GM12892 (cell line): ENCODE measurements at regions not wholly inside any gene's neighbourhood (a gene's known extent, or its start where the extent isn't known, plus 50 kb on each side); places are given as distances from the start of the nearest gene placed in this dataset.

Experiments used
- DNase-seq: peaks from one replicate; pipeline ENCODE4 v3.0.0; 2011; ENCODE audit not compliant: insufficient read length
- FAIRE-seq: peaks from 2 replicates; lab custom pipeline; 2011; peaks lifted over from hg19 to GRCh38; lab: Jason Lieb, UNC
- POLR2A ChIP-seq: IDR thresholded peaks from 2 replicates; pipeline ENCODE4 v1.6.1; 2011; ENCODE audit warnings: low read depth, low read length, control low read depth
- POLR2AphosphoS5 ChIP-seq: IDR thresholded peaks from 2 replicates; pipeline ENCODE4 v1.6.1; 2011; ENCODE audit warnings: low read depth, low read length, control low read depth
- TAF1 ChIP-seq: IDR thresholded peaks from 2 replicates; pipeline ENCODE4 v1.6.1; 2011; ENCODE audit warnings: low read depth, mild to moderate bottlenecking, control low read depth, low read length, borderline replicate concordance

DNA sequence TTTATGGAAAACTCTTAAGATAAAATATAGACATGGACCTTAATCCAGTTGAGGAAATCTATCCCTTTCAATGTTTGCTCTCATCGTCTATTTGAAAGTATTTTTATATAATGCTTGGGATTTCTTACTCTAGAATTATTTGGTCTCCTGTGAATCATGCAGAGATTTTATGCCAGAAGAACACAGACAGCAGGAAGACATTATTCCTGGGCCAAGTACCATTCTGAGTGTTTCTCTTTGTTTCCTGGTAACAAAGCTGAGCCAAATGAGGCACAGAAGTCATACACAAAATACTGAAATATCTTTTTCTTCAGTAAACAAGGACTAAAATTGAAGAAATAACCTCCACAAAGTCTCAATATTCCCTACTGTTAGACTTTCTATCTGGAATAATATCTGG is 538.2 kb upstream of the EYS start:
- no peak for DNase-seq
- no peak for FAIRE-seq

DNA sequence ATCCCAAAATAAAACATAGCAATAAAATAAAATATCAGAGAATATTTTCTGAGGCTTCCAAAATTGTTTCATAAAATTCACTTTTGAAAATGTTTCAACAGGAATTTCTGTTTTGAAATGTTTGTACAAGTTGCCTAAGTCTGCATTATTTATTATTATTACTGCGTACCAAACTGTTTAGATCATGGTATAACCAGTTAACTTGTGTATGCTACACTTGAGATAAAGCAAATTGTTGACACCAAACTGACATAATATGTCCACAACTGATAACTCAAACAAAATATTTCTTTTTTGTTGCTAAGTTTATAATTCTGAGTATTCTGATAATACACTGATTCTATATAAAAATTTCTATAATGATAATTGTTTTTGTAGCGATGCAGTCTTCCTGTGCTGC is 531.8 kb upstream of the EYS start:
- no peak for DNase-seq
- no peak for FAIRE-seq
- TF ChIP-seq TAF1: no peak
- TF ChIP-seq POLR2AphosphoS5: no peak
- TF ChIP-seq POLR2A: no peak

More for the DNA sequence above, 538.2 kb upstream of the EYS start:
- no peak for TF ChIP-seq POLR2AphosphoS5
- no peak for TF ChIP-seq TAF1
- TF ChIP-seq POLR2A: no peak

DNA sequence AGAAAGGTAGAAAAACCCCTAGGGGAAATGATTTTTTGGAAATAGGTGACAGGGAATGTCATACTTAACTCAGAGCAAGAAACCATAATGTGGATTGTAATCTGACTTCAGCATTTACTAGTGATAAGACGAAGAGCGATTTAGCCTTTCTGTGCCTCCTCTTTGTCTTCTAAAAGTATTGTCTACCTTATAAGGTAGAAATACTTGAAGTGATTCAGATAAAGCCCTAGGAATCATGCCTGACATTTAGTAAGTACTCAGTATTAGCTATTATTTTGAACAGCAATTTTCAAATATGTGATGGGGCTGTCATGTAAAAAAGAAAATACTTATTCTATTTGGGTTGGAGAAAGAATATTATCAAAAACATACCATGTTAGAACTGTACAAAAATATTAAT is 525.9 kb upstream of the EYS start:
- no peak for FAIRE-seq
- TF ChIP-seq POLR2AphosphoS5 (no peak), TAF1 (no peak), POLR2A (no peak)

DNA sequence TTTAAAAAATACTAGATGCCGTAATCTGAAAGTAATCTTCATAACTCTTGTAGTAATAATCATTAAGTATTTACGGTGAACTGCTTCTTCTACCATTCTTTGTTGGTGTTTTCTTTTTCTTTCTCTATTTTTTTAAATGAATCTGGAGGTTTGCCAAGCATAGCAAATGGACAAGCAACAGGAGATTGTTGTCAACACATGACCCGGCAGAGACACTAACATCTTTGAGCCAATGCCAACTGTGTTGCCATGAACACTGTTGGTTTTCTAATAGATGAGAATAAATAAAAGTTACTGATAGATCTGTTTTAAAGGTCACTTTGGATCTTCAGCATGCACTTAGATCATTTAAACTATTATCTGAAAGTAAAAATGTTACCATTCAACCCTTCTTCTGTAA is 523.6 kb upstream of the EYS start:
- FAIRE-seq (no peak), DNase-seq (no peak)
- TF ChIP-seq TAF1 (no peak), POLR2A (no peak), POLR2AphosphoS5 (no peak)

More for the DNA sequence above, 525.9 kb upstream of the EYS start:
- DNase-seq: no peak

DNA sequence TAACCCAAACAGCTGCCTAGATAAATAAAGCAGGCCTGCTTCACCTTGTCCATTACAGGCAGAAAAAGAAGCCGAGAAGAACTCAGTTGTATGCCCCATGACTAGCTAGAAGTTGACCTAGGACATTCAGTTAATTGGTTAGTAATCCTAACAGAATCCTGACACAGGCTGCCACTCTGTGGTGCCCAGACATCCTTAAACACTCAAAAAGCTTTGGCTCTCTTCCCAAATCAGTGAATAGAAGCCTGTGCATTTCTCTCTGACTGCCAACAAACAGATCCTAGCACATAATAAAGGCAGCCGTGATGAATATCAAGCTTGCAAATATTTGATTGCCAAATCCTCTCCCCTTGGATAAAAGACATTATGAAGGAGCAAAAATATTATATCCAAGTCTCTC is 519.1 kb upstream of the EYS start:
- TF ChIP-seq TAF1: no peak
- no peak for TF ChIP-seq POLR2A
- TF ChIP-seq POLR2AphosphoS5: no peak
- DNase-seq: no peak
- no peak for FAIRE-seq

DNA sequence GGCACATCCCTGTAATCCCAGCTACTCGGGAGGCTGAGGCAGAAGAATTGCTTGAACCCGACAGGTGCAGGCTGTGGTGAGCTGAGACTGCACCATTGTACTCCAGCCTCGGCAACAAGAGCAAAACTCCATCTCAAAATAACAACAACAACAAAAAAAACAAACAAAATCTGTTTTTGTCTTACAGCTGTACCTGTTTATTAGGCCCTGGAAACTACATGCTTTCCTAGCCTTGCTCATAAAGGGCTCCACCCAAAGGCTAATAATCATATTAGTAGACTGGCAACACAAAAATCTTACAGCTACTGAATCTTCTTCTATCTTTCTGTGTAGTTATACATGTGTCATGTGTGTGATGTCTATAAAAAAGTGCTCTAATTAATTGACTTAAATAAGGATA is 503.9 kb upstream of the EYS start:
- TF ChIP-seq POLR2A (no peak), TAF1 (no peak), POLR2AphosphoS5 (no peak)
- FAIRE-seq (no peak), DNase-seq (no peak)

DNA sequence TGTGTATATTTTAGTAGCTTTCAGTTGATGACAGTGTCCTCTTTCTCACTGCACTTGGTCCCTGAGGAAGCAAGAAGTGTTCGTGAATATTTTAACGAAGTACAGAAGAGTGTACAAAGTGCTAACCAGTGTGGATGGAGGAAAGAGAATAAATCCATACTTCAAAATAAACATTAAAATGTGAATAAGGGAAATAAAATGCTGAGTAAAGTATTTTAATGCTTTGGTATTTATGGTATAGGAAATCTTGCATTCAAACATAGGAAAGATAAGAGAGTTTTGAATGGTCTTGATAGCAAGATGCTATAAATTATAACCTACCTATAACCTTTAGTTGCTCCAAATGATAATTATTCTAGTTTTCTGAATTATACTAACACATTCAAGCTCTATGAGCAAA is 493.4 kb upstream of the EYS start:
- DNase-seq (no peak), FAIRE-seq (no peak)
- TF ChIP-seq TAF1: no peak
- TF ChIP-seq POLR2A: no peak
- no peak for TF ChIP-seq POLR2AphosphoS5

DNA sequence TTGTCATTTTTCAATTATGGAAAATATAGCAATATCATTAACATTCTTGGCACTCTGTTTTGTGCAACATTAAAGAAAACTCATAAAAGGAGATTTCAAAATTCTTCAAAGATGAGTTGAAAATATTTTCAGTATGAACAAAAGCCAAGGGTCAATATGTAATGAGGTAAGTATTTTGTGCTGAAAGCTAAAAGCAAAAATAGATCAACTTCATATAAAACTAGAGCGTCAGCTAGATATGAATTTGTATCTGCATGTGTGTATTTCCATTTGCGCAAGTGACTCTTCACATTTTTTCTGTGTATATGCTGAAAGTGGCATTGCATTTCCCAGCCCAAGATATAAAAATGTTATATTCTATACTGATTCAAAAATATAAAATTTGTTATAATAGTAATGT is 492.1 kb upstream of the EYS start:
- TF ChIP-seq POLR2AphosphoS5: no peak
- TF ChIP-seq POLR2A: no peak
- TF ChIP-seq TAF1: no peak
- DNase-seq (no peak), FAIRE-seq (no peak)

DNA sequence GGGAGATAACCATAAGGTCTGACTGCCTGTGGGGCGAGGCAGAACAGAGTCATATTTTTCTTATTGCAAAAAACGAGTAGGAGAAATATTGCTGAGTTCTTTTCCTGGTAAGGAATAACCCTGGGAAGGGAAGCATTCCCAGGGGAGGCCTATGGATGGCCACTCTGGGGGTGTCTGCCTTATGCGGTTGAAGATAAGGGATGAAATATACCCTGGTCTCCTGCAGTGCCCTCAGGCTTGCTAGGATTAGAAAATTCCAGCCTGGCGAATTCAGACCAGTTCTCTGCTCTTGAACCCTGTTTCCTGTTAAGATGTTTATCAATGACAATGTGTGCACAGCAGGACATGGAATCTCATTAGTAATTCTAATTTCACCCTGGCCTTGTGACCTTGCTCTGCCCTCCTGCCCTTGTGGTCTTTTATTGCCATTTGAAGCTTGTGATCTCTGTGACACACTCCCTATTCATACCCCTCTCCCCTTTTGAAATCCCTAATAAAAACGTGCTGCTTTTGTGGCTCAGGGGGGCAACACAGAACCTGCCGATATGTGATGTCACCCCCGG is 491.1 kb upstream of the EYS start:
- TF ChIP-seq TAF1 (no peak), POLR2AphosphoS5 (no peak), POLR2A (no peak)
- FAIRE-seq (no peak), DNase-seq (no peak)

DNA sequence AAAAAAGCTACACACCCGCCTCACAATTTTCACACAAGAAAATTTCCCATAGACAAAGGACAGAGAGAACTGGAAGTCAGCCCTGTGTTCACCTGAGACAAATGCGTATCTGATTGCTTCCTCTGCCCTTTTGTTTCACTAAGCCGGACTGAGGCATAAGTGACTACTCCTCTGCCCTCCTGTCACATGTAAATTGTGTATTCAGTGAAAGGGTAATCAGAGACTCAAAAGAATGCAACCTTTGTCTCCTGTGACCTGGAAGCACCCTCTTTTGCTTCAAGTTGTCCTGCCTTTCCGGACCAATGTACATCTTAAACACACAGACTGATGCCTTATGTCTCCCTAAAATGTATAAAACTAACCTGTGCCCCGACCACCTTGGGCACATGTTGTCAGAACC is 483.8 kb upstream of the EYS start:
- no peak for TF ChIP-seq TAF1
- TF ChIP-seq POLR2AphosphoS5: no peak
- TF ChIP-seq POLR2A: no peak
- no peak for DNase-seq
- FAIRE-seq: no peak

DNA sequence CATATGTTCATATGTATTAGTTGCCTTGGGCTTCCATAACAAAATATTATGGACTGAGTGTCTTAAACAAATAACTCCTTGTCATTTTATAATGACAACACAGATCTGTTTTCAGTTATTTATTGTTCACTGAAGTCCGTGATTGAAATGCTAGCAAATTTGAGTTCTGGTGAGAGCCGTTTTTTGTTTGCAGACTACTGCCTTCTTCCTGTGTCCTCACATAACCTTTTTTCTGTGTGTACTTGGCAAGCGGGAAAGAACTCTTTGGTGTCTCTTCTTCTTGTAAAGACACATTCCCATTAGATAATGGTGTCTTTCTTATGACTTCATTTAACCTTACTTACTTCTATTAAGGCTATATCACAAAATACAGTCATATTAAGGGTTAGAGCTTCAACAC is 482.9 kb upstream of the EYS start:
- TF ChIP-seq POLR2A: no peak
- no peak for TF ChIP-seq TAF1
- TF ChIP-seq POLR2AphosphoS5: no peak
- DNase-seq (no peak), FAIRE-seq (no peak)

DNA sequence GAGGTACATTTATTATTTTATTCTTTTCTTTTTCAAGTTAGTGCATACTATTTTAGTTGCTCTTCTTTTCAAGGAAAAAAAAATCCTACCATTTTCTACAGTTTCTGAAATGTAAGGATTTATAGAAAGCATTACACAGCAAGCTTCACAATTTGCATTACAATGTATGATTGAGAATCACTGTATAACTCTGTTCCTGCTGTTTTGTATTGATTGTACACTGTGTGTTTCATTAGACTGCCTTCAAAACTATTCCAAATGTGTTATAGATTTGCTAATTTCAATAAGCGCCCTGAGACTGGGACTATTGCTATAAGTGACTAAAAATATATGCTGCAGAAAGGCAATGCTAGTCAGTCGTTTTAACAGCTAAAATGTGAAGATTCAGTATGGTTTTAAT is 479.7 kb upstream of the EYS start:
- DNase-seq (no peak), FAIRE-seq (no peak)
- TF ChIP-seq TAF1 (no peak), POLR2AphosphoS5 (no peak), POLR2A (no peak)
